GM12864 (cell line): ENCODE measurements at regions not wholly inside any gene's neighbourhood (a gene's known extent, or its start where the extent isn't known, plus 50 kb on each side); places are given as distances from the start of the nearest gene placed in this dataset.

Experiments
- DNase-seq: peaks from one replicate; pipeline ENCODE4 v3.0.0-alpha.2; 2011; ENCODE audit warnings: low read depth
- H3K4me3 ChIP-seq: 2 replicates; pipeline ENCODE4 v1.5.1; 2011; ENCODE audit warnings: mild to moderate bottlenecking, low read depth, low read length, control low read depth
- CTCF ChIP-seq: IDR thresholded peaks from 2 replicates; pipeline ENCODE4 v1.5.1; 2011; ENCODE audit warnings: low read depth, mild to moderate bottlenecking, moderate library complexity, low read length, control low read depth, inconsistent platforms; ENCODE audit errors: missing control alignments

GRCh38 chr21:16768096-16768495 is 744.7 kb upstream of the CXADR start:
- no peak for TF ChIP-seq CTCF
- no peak overlapping the region for H3K4me3 ChIP-seq
- no peak for DNase-seq

DNA sequence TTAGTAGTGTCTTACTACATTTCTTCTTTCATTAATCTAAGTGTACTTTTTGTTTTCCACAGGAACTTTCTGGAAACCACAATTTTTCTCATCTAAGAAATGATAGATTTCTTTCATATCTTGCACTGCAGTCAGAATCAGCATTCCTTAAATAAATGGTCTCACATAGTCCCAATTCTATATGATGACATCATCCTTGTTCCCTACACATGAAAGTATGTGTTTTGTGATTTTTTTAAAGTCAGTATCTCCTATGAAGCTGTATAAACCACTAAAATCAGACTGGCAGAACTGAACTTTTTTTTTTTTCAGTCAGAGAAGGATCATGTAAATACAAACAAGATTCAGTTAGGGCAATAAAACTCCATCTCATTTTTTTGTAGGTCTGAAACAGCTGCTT is 742.6 kb upstream of the CXADR start:
- TF ChIP-seq CTCF, result no peak
- no peak overlapping the region for H3K4me3 ChIP-seq
- no peak for DNase-seq

DNA sequence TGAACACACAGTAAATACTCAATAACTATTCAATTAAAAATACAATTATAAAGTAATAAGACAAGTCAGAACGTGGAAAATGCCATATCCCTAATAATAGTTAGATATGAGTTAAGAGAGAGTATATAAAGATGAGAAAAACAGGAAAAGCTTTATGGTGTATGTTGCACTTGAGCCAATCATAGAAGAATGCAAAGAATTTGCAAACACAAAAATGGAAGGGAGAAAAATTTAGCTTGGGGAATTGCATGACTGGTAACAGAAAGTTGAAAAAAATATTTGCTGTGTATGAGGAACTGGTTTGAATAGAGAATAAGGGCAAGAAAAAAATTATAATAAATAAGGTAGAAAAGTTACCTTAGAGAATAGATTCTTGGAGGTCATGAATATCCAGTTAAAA is 739.6 kb upstream of the CXADR start:
- no peak for TF ChIP-seq CTCF
- H3K4me3 ChIP-seq, result no peak overlapping the region
- DNase-seq, result no peak

DNA sequence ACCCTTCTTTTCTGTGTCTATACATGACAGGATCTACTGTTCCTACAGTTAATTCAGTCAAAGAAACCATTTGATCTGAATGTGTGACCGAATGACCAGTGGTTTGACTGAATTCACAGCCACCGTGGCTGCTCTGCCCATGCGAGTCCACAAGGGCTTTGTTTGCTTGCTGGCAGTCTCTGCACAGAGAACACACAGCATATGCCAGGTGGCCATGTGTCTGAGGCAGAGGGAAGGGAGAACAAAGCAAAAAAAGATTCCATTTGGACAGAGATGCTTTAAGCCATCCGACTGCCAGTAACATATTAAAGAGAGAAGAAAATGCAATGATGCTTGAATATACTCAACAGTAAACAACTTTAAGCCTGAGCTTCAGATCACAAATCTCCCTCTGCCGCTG is 737.8 kb upstream of the CXADR start:
- DNase-seq, result no peak
- no peak for TF ChIP-seq CTCF
- no peak overlapping the region for H3K4me3 ChIP-seq

GRCh38 chr21:16777041-16777720 is 735.7 kb upstream of the CXADR start:
- no peak for TF ChIP-seq CTCF
- H3K4me3 ChIP-seq, result no peak overlapping the region
- no peak for DNase-seq

- no peak for TF ChIP-seq CTCF
- no peak overlapping the region for H3K4me3 ChIP-seq
- DNase-seq, result no peak
Observed at GRCh38 chr21:16788584-16788983, 724.3 kb upstream of the CXADR start.

DNA sequence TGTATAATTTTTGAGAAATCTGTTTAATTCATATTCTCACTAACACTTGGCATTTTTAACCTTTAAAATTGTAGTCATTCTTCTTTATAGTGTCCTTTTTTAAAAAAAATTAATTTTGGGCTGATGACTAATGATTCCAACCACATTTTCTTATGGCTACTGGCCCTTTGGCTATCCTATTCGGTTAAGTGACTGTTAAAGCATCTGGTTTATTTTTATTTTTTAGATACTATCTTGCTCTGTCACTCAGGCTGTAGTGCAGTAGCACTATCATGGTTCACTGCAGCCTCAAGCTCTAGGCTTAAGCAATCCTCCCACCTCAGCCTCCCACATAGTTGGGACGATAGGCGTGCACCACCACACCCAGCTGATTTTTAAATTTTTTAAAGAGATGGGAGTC is 723.2 kb upstream of the CXADR start:
- H3K4me3 ChIP-seq, result no peak overlapping the region
- no peak for TF ChIP-seq CTCF
- no peak for DNase-seq
